Mammary epithelial cell (primary cell): ENCODE measurements at regions not wholly inside any gene's neighbourhood (a gene's known extent, or its start where the extent isn't known, plus 50 kb on each side); places are given as distances from the start of the nearest gene placed in this dataset.

Experiments used
- EZH2 ChIP-seq: IDR thresholded peaks from 2 replicates; pipeline ENCODE4 v1.6.1; 2012; ENCODE audit warnings: low read length, inconsistent platforms, borderline replicate concordance
- TF ChIP-seq, protein P1 (sequence below), 2 donors: IDR thresholded peaks in 1 of 2; conservative IDR thresholded peaks in 1 of 2; 2 replicates each; pipeline ENCODE4 v1.5.1; 2011 to 2012; ENCODE audit warnings: inconsistent platforms in 2 of 2, low read length in 2 of 2, mild to moderate bottlenecking in 2 of 2, control low read depth in 1 of 2, low read depth in 1 of 2; ENCODE audit not compliant: insufficient read depth in 1 of 2; ENCODE audit errors: extremely low read depth in 1 of 2

DNA sequence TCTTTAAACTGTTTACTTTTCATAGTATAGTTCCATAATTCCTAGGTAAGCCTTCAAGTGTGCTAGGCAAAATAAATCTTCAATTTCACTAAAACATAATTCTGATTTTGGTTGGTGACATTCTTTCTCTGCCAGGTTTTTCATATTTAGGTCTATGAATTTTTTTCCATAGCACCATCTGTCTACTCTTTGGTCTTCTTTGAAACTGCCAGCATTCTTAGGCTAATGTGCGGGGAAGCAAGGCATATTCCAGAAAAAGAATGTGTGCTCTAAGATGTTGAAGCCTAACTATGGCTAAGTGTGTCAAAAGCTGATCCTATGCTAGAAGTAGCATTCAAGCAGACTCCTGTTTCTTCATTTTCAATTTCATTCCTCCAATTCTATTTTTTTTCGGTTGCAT, 213.9 kb upstream of the C11orf87 start:
- no peak for TF ChIP-seq EZH2
- TF ChIP-seq, protein P1, sequence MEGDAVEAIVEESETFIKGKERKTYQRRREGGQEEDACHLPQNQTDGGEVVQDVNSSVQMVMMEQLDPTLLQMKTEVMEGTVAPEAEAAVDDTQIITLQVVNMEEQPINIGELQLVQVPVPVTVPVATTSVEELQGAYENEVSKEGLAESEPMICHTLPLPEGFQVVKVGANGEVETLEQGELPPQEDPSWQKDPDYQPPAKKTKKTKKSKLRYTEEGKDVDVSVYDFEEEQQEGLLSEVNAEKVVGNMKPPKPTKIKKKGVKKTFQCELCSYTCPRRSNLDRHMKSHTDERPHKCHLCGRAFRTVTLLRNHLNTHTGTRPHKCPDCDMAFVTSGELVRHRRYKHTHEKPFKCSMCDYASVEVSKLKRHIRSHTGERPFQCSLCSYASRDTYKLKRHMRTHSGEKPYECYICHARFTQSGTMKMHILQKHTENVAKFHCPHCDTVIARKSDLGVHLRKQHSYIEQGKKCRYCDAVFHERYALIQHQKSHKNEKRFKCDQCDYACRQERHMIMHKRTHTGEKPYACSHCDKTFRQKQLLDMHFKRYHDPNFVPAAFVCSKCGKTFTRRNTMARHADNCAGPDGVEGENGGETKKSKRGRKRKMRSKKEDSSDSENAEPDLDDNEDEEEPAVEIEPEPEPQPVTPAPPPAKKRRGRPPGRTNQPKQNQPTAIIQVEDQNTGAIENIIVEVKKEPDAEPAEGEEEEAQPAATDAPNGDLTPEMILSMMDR (conservative IDR thresholded peaks at IDR 0.05 in 1 of 2, IDR thresholded peaks at IDR 0.05 in 1 of 2; ENCODE audit: extremely low read depth in 1 of 2, insufficient read depth in 1 of 2, low read depth in 1 of 2, low read length in 2 of 2) = no peak
